Psoas muscle (tissue), 7 donors: ENCODE measurements at regions not wholly inside any gene's neighbourhood (a gene's known extent, or its start where the extent isn't known, plus 50 kb on each side); places are given as distances from the start of the nearest gene placed in this dataset.

Source experiments
- ATAC-seq, 4 donors: fragments of 200-7000 bp; cut with Tn5 transposase; one replicate each; pipeline ENCODE4 v1.9.1; 2020; ENCODE audit warnings: moderate library complexity in 3 of 4, mild to moderate bottlenecking in 2 of 4
- DNase-seq, 2 donors: peaks; one replicate each; pipeline ENCODE4 v3.0.0-alpha.2; 2020
- H3K27ac ChIP-seq: fragments of 200-600 bp; one replicate; pipeline ENCODE4 v1.8.0; 2022
- H3K27me3 ChIP-seq, 3 donors: fragments of 200-600 bp in 1 of 3; one replicate each; pipeline versions ENCODE4 v1.6.1 to v1.8.0; 2013 to 2022; ENCODE audit warnings: low read length in 2 of 3, mild to moderate bottlenecking in 2 of 3, moderate library complexity in 1 of 3; ENCODE audit not compliant: insufficient read depth in 3 of 3
- H3K36me3 ChIP-seq, 2 donors: fragments of 200-600 bp in 1 of 2; one replicate each; pipeline versions ENCODE4 v1.6.1 to v1.8.0; 2013 to 2022; ENCODE audit warnings: low read depth in 1 of 2, mild to moderate bottlenecking in 1 of 2, moderate library complexity in 1 of 2; ENCODE audit not compliant: insufficient read depth in 1 of 2
- H3K4me1 ChIP-seq: fragments of 200-600 bp; one replicate; pipeline ENCODE4 v1.8.0; 2022
- H3K4me3 ChIP-seq: fragments of 200-600 bp; one replicate; pipeline ENCODE4 v1.8.0; 2022; ENCODE audit warnings: mild to moderate bottlenecking
- H3K9me3 ChIP-seq: fragments of 200-600 bp; one replicate; pipeline ENCODE4 v1.8.0; 2022
- WGBS, 3 donors: extraction: QIAGEN DNeasy Blood & Tissue Kit; methylation state at CpG; one replicate each; pipeline versions ENCODE4 v1.1.6 to v1.1.7; 2013; 5-methylcytosine and 5-hydroxymethylcytosine counted together
- intact Hi-C, 2 donors: fragments of 100-400 bp; cut with DNase I; formaldehyde crosslinking; loops; one replicate each; pipeline versions ENCODE4 v1.11.0 to v1.14.2; 2022
- TF ChIP-seq, protein P1 (sequence below): fragments of 200-600 bp; IDR thresholded peaks from one replicate; pipeline ENCODE4 v1.8.0; 2022; ENCODE audit warnings: antibody characterized with exemption
- donor health status: healthy with polysubstance abuse.
- donor health status: DM: no; HTN: no; CAD: no; lungs with moderate emphysema.
- donor health status: Bipolar disorder and iron deficiency.
- donor health status: healthy.
- donor health status: DM: yes; HTN: yes; CAD: no.
- donor health status: DM: no; HTN: no; CAD: no.
- donor health status: DM: yes; HTN: yes; CAD: no.

DNA sequence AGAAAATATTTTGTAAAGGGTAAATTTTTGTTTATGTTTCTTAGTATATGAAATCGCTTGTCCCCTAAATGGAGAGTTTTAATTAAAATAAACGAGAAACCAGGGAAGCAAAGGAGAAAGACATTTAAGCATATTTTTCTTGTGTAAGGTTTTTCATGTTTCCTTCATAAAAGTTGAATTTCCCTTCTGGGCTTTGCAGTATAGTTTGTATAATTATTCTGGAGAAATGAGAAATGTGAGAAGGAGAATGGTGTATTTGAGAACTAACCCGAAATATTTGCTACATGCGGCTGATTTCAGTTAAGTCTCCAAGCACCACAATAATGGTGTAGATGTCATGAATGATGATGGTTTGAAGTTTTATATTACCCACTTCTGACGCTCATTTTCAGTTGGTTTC lies 307.7 kb upstream of the SEL1L start:
- TF ChIP-seq, protein P1, sequence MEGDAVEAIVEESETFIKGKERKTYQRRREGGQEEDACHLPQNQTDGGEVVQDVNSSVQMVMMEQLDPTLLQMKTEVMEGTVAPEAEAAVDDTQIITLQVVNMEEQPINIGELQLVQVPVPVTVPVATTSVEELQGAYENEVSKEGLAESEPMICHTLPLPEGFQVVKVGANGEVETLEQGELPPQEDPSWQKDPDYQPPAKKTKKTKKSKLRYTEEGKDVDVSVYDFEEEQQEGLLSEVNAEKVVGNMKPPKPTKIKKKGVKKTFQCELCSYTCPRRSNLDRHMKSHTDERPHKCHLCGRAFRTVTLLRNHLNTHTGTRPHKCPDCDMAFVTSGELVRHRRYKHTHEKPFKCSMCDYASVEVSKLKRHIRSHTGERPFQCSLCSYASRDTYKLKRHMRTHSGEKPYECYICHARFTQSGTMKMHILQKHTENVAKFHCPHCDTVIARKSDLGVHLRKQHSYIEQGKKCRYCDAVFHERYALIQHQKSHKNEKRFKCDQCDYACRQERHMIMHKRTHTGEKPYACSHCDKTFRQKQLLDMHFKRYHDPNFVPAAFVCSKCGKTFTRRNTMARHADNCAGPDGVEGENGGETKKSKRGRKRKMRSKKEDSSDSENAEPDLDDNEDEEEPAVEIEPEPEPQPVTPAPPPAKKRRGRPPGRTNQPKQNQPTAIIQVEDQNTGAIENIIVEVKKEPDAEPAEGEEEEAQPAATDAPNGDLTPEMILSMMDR: no peak
- intact Hi-C loops: no loop called here

GRCh38 chr14:81849714-81850113 lies 316.1 kb upstream of the SEL1L start:
- Histone ChIP-seq H3K36me3 (no peaks in the 10 kb centered on the region), H3K27ac (no peak overlapping the region), H3K9me3 (peaks cover 6% of the 10 kb centered on the region), H3K4me1 (no peaks in the 10 kb centered on the region), H3K4me3 (no peak overlapping the region), H3K27me3 (no peaks in the 10 kb centered on the region)
- 75 to 81% (median 77%) methylated on average over 3 of the region's 3 CpGs for WGBS, 3 donors
- no peak for DNase-seq
- TF ChIP-seq, protein P1: no peak
- intact Hi-C loops: no loop called here
- no peak for ATAC-seq

More for the DNA sequence above, 307.7 kb upstream of the SEL1L start:
- no peak overlapping the region for H3K27ac ChIP-seq
- H3K36me3 ChIP-seq: no peaks in the 10 kb centered on the region
- H3K27me3 ChIP-seq: no peaks in the 10 kb centered on the region
- no peaks in the 10 kb centered on the region for H3K9me3 ChIP-seq
- no peak overlapping the region for H3K4me3 ChIP-seq
- no peaks in the 10 kb centered on the region for H3K4me1 ChIP-seq
- ATAC-seq (no peak), DNase-seq (no peak)
- WGBS, 3 donors: 67 to 71% (median 71%) methylated on average over 5 of the region's 5 CpGs

DNA sequence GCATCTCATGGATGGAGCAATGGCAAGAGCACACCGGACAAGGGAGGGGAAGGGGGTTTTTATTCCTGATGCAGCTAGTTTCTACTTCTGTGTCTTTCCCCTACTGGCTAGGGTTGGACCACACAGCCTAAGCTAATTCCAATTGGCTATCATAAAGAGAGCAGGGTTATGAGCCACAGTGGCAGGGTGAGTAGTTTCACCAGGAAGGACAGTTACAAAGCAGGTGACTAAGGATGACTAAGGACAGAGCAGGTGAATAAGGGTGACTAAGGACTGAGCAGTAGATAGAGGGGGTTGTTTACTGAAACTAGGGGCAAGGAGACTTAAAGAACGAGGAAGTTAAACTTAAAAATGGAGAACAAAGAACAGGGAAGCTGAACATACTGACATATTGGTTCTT lies 321.4 kb upstream of the SEL1L start:
- no peaks in the 10 kb centered on the region for H3K4me1 ChIP-seq
- no peaks in the 10 kb centered on the region for H3K36me3 ChIP-seq
- ATAC-seq (no peak), DNase-seq (no peak)
- peaks cover 6% of the 10 kb centered on the region for H3K9me3 ChIP-seq
- no peak overlapping the region for H3K27ac ChIP-seq
- no peak overlapping the region for H3K4me3 ChIP-seq
- intact Hi-C loops: no loop called here
- no peaks in the 10 kb centered on the region for H3K27me3 ChIP-seq
- TF ChIP-seq, protein P1: no peak
- 72 to 86% (median 79%) methylated on average over 2 of the region's 2 CpGs for WGBS, 3 donors

DNA sequence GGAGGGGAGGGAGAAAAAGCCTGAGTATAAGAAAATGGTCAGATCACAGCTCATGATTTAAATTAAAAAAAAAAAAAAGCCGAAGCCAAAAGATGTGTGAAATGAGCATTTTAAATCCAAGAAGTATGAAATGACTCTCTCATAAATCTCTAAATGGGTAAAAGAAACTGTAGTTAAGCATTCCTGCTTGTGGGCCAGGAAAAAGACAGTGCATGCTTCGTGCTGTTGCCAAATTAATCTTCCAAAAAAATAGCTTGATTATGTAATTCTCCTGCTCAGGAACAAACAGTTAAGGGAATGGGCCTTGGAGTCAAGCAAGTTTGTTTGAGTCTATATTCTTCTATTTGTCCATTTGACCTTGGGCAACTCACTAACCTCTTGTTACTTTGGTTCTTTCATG lies 325.4 kb upstream of the SEL1L start:
- Histone ChIP-seq H3K9me3 (peaks cover 4% of the 10 kb centered on the region), H3K4me3 (no peak overlapping the region), H3K27ac (no peak overlapping the region), H3K4me1 (no peaks in the 10 kb centered on the region), H3K36me3 (no peaks in the 10 kb centered on the region), H3K27me3 (no peaks in the 10 kb centered on the region)
- no peak for DNase-seq
- no peak for ATAC-seq
- TF ChIP-seq, protein P1: no peak
- WGBS, 3 donors: 38 to 47% (median 42%) methylated on average over 2 of the region's 2 CpGs
- intact Hi-C loops: no loop called here

DNA sequence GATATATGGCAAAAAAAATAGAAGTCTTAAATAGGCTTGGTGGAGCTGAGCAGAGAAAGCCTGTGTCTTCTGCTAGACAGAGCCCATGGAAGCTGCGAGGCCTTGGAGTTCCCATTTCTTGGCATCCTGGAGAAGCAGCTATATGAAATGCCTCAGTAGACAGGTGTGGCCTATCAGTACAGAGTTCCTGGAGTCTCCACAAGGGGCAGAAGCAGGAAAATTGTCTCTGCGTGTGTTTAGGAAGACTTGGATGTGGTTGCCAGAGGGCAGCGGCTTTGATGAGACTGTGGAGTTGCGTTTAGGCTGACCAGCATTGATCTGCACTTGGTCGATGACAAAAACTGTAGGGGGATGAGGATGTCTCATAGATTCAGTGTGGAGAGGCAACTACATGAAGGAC lies 334.5 kb upstream of the SEL1L start:
- intact Hi-C loops: no loop called here
- H3K9me3 ChIP-seq: no peaks in the 10 kb centered on the region
- no peak overlapping the region for H3K4me3 ChIP-seq
- no peaks in the 10 kb centered on the region for H3K36me3 ChIP-seq
- no peak overlapping the region for H3K27ac ChIP-seq
- TF ChIP-seq, protein P1: no peak
- H3K4me1 ChIP-seq: no peaks in the 10 kb centered on the region
- no peak for ATAC-seq
- H3K27me3 ChIP-seq: no peaks in the 10 kb centered on the region
- WGBS, 3 donors: 81 to 86% (median 83%) methylated on average over 5 of the region's 5 CpGs
- DNase-seq: no peak
